GM12873 (cell line): ENCODE measurements at regions not wholly inside any gene's neighbourhood (a gene's known extent, or its start where the extent isn't known, plus 50 kb on each side); places are given as distances from the start of the nearest gene placed in this dataset.

ENCODE experiments used
- CTCF ChIP-seq: IDR thresholded peaks from 2 replicates; pipeline ENCODE4 v1.5.1; 2012; ENCODE audit warnings: low read depth, mild to moderate bottlenecking, moderate library complexity, low read length, control low read depth; ENCODE audit not compliant: insufficient read depth; ENCODE audit errors: missing control alignments

- TF ChIP-seq CTCF = no peak
These were observed 73.8 kb downstream of the CBLN2 start for GRCh38 chr18:72470391-72470790.

GRCh38 chr18:72468021-72468710 is 76.0 kb downstream of the CBLN2 start:
- no peak for TF ChIP-seq CTCF

- TF ChIP-seq CTCF = no peak
These were observed 83.9 kb downstream of the CBLN2 start for GRCh38 chr18:72460210-72460680.

GRCh38 chr18:72458271-72458670 is 85.9 kb downstream of the CBLN2 start:
- TF ChIP-seq CTCF = no peak

- no peak for TF ChIP-seq CTCF
These were observed 87.3 kb downstream of the CBLN2 start for GRCh38 chr18:72456802-72457201.

- TF ChIP-seq CTCF = no peak
These were observed 91.8 kb downstream of the CBLN2 start for GRCh38 chr18:72452328-72452727.

GRCh38 chr18:72444798-72445155 is 99.4 kb downstream of the CBLN2 start:
- no peak for TF ChIP-seq CTCF
